Osteocyte (in vitro differentiated cells): ENCODE measurements at regions not wholly inside any gene's neighbourhood (a gene's known extent, or its start where the extent isn't known, plus 50 kb on each side); places are given as distances from the start of the nearest gene placed in this dataset.

ENCODE experiments used
- DNase-seq: peaks from one replicate; pipeline ENCODE4 v3.0.0; 2021; ENCODE audit warnings: mixed read lengths; ENCODE audit not compliant: unreplicated experiment; ENCODE audit errors: extremely low spot score
- H3K27ac Mint-ChIP-seq: one replicate; pipeline ENCODE4 v1.8.0; 2021; ENCODE audit warnings: mild to moderate bottlenecking, mixed read lengths; ENCODE audit not compliant: unreplicated experiment
- H3K27me3 Mint-ChIP-seq: one replicate; pipeline ENCODE4 v1.8.0; 2021; ENCODE audit warnings: mixed read lengths; ENCODE audit not compliant: unreplicated experiment
- H3K36me3 Mint-ChIP-seq: one replicate; pipeline ENCODE4 v1.8.0; 2021; ENCODE audit warnings: mixed read lengths; ENCODE audit not compliant: unreplicated experiment
- H3K4me1 Mint-ChIP-seq: one replicate; pipeline ENCODE4 v1.8.0; 2021; ENCODE audit warnings: mixed read lengths; ENCODE audit not compliant: unreplicated experiment
- H3K4me3 Mint-ChIP-seq: one replicate; pipeline ENCODE4 v1.8.0; 2021; ENCODE audit warnings: mild to moderate bottlenecking, moderate library complexity, mixed read lengths; ENCODE audit not compliant: unreplicated experiment
- H3K9me3 Mint-ChIP-seq: one replicate; pipeline ENCODE4 v1.8.0; 2021; ENCODE audit warnings: mixed read lengths; ENCODE audit not compliant: unreplicated experiment
- TF ChIP-seq, protein P1 (sequence below): fragments of 200-600 bp; sonication (generic); IDR thresholded peaks from 2 replicates; pipeline ENCODE4 v1.5.0; 2021; ENCODE audit warnings: antibody characterized with exemption, mild to moderate bottlenecking, moderate library complexity

GRCh38 chr4:159757499-159757898, 654.6 kb downstream of the RAPGEF2 start:
- TF ChIP-seq, protein P1, sequence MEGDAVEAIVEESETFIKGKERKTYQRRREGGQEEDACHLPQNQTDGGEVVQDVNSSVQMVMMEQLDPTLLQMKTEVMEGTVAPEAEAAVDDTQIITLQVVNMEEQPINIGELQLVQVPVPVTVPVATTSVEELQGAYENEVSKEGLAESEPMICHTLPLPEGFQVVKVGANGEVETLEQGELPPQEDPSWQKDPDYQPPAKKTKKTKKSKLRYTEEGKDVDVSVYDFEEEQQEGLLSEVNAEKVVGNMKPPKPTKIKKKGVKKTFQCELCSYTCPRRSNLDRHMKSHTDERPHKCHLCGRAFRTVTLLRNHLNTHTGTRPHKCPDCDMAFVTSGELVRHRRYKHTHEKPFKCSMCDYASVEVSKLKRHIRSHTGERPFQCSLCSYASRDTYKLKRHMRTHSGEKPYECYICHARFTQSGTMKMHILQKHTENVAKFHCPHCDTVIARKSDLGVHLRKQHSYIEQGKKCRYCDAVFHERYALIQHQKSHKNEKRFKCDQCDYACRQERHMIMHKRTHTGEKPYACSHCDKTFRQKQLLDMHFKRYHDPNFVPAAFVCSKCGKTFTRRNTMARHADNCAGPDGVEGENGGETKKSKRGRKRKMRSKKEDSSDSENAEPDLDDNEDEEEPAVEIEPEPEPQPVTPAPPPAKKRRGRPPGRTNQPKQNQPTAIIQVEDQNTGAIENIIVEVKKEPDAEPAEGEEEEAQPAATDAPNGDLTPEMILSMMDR = no peak
- H3K9me3 Mint-ChIP-seq = peaks cover 8% of the 10 kb centered on the region
- no peak overlapping the region for H3K27ac Mint-ChIP-seq
- no peaks in the 10 kb centered on the region for H3K4me1 Mint-ChIP-seq
- no peak for DNase-seq
- no peak overlapping the region for H3K4me3 Mint-ChIP-seq
- H3K36me3 Mint-ChIP-seq = no peaks in the 10 kb centered on the region
- peaks cover 12% of the 10 kb centered on the region for H3K27me3 Mint-ChIP-seq

- Mint-ChIP-seq H3K4me3 (no peak overlapping the region), H3K4me1 (no peaks in the 10 kb centered on the region), H3K27me3 (peaks cover 8% of the 10 kb centered on the region), H3K36me3 (no peaks in the 10 kb centered on the region), H3K9me3 (peaks cover 8% of the 10 kb centered on the region), H3K27ac (no peak overlapping the region)
- TF ChIP-seq, protein P1 = no peak
- DNase-seq = no peak
Measured at GRCh38 chr4:159758061-159758460, 655.2 kb downstream of the RAPGEF2 start.

DNA sequence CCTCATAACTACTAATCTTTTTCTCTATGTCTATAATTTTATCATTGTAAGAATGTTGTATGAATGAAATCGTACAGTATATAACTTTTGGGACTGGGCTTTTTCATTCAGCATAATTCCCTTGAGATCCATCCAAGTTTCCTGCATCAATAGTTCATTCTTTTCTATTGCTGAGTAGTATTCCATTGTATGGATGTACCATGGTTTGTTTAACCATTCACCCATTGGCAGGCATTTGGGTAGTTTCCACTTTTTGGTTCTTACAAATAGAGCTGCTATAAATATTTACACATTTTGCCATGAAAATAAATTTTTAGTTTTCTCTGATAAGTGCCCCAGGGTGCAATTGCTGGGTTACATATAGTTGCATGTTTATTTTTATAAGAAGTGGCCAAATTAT, 659.8 kb downstream of the RAPGEF2 start:
- Mint-ChIP-seq H3K36me3 (no peaks in the 10 kb centered on the region), H3K4me3 (no peak overlapping the region), H3K4me1 (peaks cover 30% of the 10 kb centered on the region), H3K27ac (no peak overlapping the region), H3K9me3 (no peaks in the 10 kb centered on the region), H3K27me3 (peaks cover 2% of the 10 kb centered on the region)
- no peak for DNase-seq
- TF ChIP-seq, protein P1 = no peak

DNA sequence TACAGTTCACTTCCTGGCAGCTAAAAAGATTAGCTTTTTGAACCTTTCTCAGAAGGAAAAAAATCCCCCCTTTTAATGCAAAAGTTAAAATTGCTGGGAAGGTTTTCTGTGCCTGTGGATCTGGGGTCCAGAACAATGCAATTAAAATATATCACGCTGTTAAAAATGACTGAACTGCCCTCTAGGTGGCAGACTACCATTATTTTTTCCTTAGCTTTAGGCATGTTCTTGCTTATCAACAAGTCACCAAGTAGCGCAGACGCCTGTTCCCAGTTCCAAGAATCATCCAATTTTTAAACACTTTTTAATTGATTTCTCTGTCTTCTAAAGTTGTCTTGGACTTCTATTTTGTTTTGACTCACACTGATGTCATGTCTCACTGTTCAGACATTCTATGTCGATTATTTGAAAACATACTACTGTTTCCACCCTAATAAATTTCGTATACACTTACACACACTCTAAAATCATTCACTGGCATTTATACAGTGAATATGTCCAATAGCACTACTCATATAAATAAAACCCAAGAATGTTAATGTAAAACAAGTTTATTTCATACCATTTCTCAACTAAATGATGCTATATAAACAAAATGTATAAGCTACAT, 661.6 kb downstream of the RAPGEF2 start:
- H3K4me3 Mint-ChIP-seq = peak overlapping the region; percentile 23
- H3K9me3 Mint-ChIP-seq = no peaks in the 10 kb centered on the region
- TF ChIP-seq, protein P1 = peak; percentile 78
- no peak overlapping the region for H3K27ac Mint-ChIP-seq
- peaks cover 42% of the 10 kb centered on the region for H3K4me1 Mint-ChIP-seq
- no peaks in the 10 kb centered on the region for H3K36me3 Mint-ChIP-seq
- no peak for DNase-seq
- H3K27me3 Mint-ChIP-seq = no peaks in the 10 kb centered on the region

DNA sequence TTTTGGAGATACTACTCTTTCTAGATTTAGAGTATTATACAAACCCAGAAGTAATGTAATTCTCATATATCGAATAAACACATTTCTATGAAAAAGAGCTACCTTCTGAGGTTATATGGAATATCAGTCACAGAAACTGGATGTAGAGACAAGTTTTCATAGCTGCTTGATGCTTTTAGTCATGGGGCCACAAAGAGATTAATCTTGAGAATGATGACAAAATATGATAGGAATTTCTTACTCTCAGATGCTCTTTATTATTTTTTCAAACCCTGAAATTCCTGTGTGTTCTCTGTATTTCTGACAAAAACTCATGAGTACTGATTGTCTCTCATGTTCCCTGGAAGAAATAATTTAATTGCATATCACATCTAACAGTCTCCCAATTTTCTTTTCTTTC, 662.5 kb downstream of the RAPGEF2 start:
- peak overlapping the region; percentile 12 for H3K27ac Mint-ChIP-seq
- H3K27me3 Mint-ChIP-seq = no peaks in the 10 kb centered on the region
- DNase-seq = no peak
- no peaks in the 10 kb centered on the region for H3K36me3 Mint-ChIP-seq
- H3K4me1 Mint-ChIP-seq = peaks cover 50% of the 10 kb centered on the region
- TF ChIP-seq, protein P1 = no peak
- no peak overlapping the region for H3K4me3 Mint-ChIP-seq
- H3K9me3 Mint-ChIP-seq = no peaks in the 10 kb centered on the region
